Astrocyte (in vitro differentiated cells and primary cell): ENCODE measurements at regions not wholly inside any gene's neighbourhood (a gene's known extent, or its start where the extent isn't known, plus 50 kb on each side); places are given as distances from the start of the nearest gene placed in this dataset.
"Not testable (repeated sequence)": the region's sequence is repeated elsewhere in the genome, so short reads cannot be mapped to it uniquely, and the experiment has no call there.

Experiments used
- EZH2 ChIP-seq: IDR thresholded peaks from 2 replicates; pipeline ENCODE4 v1.6.1; 2012; ENCODE audit warnings: mild to moderate bottlenecking, low read length, inconsistent platforms; ENCODE audit not compliant: insufficient read depth
- TF ChIP-seq, protein P1 (sequence below): IDR thresholded peaks from 2 replicates; pipeline ENCODE4 v1.5.1; 2011; ENCODE audit warnings: low read depth, mild to moderate bottlenecking, inconsistent platforms, low read length, moderate library complexity; ENCODE audit not compliant: insufficient read depth

DNA sequence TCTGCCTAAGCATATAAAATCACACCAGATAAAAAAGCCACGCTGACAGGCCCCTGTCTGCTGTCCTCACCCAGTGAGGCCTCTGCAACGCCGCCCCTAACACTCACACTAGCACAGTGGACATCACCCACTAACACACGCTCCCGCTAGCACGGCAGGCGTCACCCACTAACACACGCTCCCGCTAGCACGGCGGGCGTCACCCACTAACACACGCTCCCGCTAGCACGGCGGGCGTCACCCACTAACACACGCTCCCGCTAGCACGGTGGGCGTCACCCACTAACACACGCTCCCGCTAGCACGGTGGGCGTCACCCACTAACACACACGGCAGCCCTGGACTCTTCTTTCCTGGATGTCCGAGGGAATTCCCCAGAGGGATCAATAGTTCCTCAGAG, 141.6 kb upstream of the IRX1 start:
- TF ChIP-seq, protein P1, sequence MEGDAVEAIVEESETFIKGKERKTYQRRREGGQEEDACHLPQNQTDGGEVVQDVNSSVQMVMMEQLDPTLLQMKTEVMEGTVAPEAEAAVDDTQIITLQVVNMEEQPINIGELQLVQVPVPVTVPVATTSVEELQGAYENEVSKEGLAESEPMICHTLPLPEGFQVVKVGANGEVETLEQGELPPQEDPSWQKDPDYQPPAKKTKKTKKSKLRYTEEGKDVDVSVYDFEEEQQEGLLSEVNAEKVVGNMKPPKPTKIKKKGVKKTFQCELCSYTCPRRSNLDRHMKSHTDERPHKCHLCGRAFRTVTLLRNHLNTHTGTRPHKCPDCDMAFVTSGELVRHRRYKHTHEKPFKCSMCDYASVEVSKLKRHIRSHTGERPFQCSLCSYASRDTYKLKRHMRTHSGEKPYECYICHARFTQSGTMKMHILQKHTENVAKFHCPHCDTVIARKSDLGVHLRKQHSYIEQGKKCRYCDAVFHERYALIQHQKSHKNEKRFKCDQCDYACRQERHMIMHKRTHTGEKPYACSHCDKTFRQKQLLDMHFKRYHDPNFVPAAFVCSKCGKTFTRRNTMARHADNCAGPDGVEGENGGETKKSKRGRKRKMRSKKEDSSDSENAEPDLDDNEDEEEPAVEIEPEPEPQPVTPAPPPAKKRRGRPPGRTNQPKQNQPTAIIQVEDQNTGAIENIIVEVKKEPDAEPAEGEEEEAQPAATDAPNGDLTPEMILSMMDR = not testable (repeated sequence)
- TF ChIP-seq EZH2 = not testable (repeated sequence)
